HUES48 (cell line): ENCODE measurements at regions not wholly inside any gene's neighbourhood (a gene's known extent, or its start where the extent isn't known, plus 50 kb on each side); places are given as distances from the start of the nearest gene placed in this dataset.

ENCODE experiments used
- H3K27ac ChIP-seq: one replicate; pipeline ENCODE4 v1.7.0; 2013; ENCODE audit warnings: low read depth, low read length, inconsistent platforms
- H3K27me3 ChIP-seq: 2 replicates; pipeline ENCODE4 v1.6.1; 2013; ENCODE audit warnings: mild to moderate bottlenecking, low read length; ENCODE audit not compliant: control insufficient read depth, insufficient read depth
- H3K36me3 ChIP-seq: 2 replicates; pipeline ENCODE4 v1.6.1; 2013; ENCODE audit warnings: low read length; ENCODE audit not compliant: control insufficient read depth, insufficient read depth
- H3K4me1 ChIP-seq: 2 replicates; pipeline ENCODE4 v1.6.1; 2013; ENCODE audit warnings: mild to moderate bottlenecking, low read length; ENCODE audit not compliant: control insufficient read depth, insufficient read depth
- H3K4me3 ChIP-seq: 2 replicates; pipeline ENCODE4 v1.5.1; 2013; ENCODE audit warnings: mild to moderate bottlenecking, low read depth, low read length
- H3K9ac ChIP-seq: 2 replicates; pipeline ENCODE4 v1.6.1; 2013; ENCODE audit warnings: mild to moderate bottlenecking, low read depth, low read length, moderate library complexity
- H3K9me3 ChIP-seq: 2 replicates; pipeline ENCODE4 v1.6.1; 2013; ENCODE audit warnings: low read length; ENCODE audit not compliant: control insufficient read depth, insufficient read depth

DNA sequence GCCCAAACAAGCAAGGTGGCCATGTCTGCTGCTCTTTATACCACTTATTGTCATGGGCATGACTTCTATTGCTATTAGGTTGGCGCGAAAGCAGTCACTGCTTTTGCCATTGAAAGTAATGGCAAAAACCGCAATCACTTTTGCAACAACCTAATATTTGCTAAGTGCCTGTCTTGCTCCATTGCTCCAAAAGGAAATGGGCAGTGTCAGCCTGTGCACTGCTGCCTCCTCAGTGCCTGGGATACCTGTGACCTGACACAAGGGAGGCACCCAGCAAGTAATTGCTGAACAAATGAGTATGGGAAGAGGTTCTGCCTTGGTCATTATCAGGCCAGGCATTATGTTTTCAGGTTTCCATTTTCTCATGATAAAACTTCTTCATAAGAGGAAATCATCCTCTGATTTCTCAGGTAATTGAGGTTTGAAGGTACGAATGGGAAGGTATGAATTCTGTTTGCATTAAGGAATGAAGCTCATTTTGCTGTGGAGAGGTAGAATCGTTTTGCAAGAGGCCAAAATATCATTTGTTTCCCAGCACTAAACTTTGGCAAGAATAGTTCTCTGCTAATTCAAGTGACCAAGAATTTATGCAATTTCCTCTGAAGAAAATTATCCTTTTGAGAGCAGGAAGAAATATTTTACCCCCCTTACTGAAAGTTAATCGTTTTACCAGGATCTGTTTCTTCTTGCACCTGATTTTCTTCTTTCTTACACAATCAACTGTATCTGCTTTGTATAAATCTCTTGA lies 128.4 kb upstream of the SPRY2 start:
- no peaks in the 10 kb centered on the region for H3K36me3 ChIP-seq
- no peak overlapping the region for H3K4me3 ChIP-seq
- H3K4me1 ChIP-seq, result no peaks in the 10 kb centered on the region
- no peaks in the 10 kb centered on the region for H3K9me3 ChIP-seq
- H3K27ac ChIP-seq, result no peak overlapping the region
- no peaks in the 10 kb centered on the region for H3K27me3 ChIP-seq
- H3K9ac ChIP-seq, result peak overlapping the region; percentile 20; the same call in 1 of the 2 replicates

- Histone ChIP-seq H3K9me3 (no peaks in the 10 kb centered on the region), H3K4me1 (no peaks in the 10 kb centered on the region), H3K4me3 (no peak overlapping the region), H3K27me3 (no peaks in the 10 kb centered on the region), H3K36me3 (no peaks in the 10 kb centered on the region), H3K9ac (no peak overlapping the region), H3K27ac (no peak overlapping the region)
These were observed 124.4 kb upstream of the SPRY2 start for GRCh38 chr13:80465321-80465720.

GRCh38 chr13:80463673-80464352 lies 122.9 kb upstream of the SPRY2 start:
- Histone ChIP-seq H3K36me3 (no peaks in the 10 kb centered on the region), H3K27me3 (no peaks in the 10 kb centered on the region), H3K4me3 (no peak overlapping the region)

GRCh38 chr13:80462567-80462966 lies 121.6 kb upstream of the SPRY2 start:
- Histone ChIP-seq H3K4me1 (no peaks in the 10 kb centered on the region), H3K27me3 (no peaks in the 10 kb centered on the region), H3K4me3 (no peak overlapping the region), H3K9me3 (no peaks in the 10 kb centered on the region), H3K27ac (no peak overlapping the region), H3K9ac (no peak overlapping the region), H3K36me3 (no peaks in the 10 kb centered on the region)

More at GRCh38 chr13:80463673-80464352, 122.9 kb upstream of the SPRY2 start:
- H3K4me1 ChIP-seq, result no peaks in the 10 kb centered on the region
- no peak overlapping the region for H3K27ac ChIP-seq
- no peak overlapping the region for H3K9ac ChIP-seq
- no peaks in the 10 kb centered on the region for H3K9me3 ChIP-seq

DNA sequence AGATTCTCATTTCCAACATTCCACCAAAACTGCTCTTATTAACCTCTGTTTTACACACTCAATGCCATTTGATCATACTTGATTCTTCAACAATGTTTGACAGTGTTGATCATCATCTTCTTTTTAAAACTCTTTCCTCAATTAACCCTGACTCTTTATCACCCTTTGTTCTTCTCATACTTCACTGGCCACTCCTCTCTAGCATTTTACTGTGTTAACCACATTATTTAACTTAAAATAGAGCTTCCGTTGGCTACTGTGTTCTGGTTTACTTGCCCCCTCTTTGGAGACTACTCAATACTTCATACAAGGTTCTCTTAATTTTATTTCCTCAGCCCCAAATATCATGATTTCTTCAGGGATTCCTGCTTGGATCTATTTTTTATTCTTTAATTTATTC lies 121.1 kb upstream of the SPRY2 start:
- Histone ChIP-seq H3K4me1 (no peaks in the 10 kb centered on the region), H3K9me3 (no peaks in the 10 kb centered on the region), H3K27me3 (no peaks in the 10 kb centered on the region), H3K9ac (no peak overlapping the region), H3K4me3 (no peak overlapping the region), H3K27ac (no peak overlapping the region), H3K36me3 (no peaks in the 10 kb centered on the region)

DNA sequence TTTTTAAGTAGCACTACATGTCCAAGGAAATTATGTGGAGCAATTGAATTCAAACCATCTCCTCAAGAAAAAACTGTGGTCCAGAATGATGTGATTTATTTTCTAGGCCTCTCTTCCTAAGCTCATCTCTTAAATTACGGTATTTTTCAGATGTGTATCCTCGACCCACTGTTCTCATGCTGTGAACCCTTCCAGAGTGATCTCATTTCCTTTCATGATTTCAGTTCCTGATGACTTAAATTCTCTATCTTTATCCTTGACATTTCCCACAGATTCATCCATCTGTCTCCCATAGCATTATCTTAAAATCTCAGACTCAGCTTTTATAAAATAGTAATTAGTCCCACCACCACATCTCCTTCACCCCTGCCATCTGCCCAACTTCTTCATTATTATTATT lies 117.6 kb upstream of the SPRY2 start:
- H3K9ac ChIP-seq, result no peak overlapping the region
- no peaks in the 10 kb centered on the region for H3K27me3 ChIP-seq
- H3K36me3 ChIP-seq, result no peaks in the 10 kb centered on the region
- H3K4me1 ChIP-seq, result no peaks in the 10 kb centered on the region
- H3K4me3 ChIP-seq, result no peak overlapping the region
- H3K27ac ChIP-seq, result no peak overlapping the region
- no peaks in the 10 kb centered on the region for H3K9me3 ChIP-seq

DNA sequence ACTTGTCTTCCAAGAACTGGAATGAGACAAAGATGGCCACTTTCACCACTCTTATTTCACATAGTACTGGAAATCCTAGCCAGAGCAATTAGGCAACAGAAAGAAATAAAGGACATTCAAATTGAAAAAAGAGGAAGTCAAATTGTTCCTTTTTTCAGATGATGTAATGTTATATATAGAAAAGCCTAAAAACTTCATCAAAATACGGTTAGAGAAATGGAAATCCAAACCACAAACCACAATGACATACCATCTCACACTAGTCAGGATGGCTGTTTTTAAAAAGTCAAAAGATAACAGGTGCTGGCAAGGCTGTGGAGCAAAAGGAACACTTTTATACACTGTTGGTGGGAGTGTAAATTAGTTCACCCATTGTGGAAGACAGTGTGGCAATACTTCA lies 113.3 kb upstream of the SPRY2 start:
- Histone ChIP-seq H3K4me1 (no peaks in the 10 kb centered on the region), H3K9me3 (no peaks in the 10 kb centered on the region), H3K27me3 (no peaks in the 10 kb centered on the region), H3K4me3 (no peak overlapping the region), H3K36me3 (no peaks in the 10 kb centered on the region), H3K9ac (no peak overlapping the region), H3K27ac (no peak overlapping the region)

GRCh38 chr13:80452279-80452678 lies 111.4 kb upstream of the SPRY2 start:
- Histone ChIP-seq H3K27me3 (no peaks in the 10 kb centered on the region), H3K36me3 (no peaks in the 10 kb centered on the region), H3K4me1 (no peaks in the 10 kb centered on the region), H3K9ac (no peak overlapping the region), H3K9me3 (no peaks in the 10 kb centered on the region), H3K4me3 (no peak overlapping the region), H3K27ac (no peak overlapping the region)

DNA sequence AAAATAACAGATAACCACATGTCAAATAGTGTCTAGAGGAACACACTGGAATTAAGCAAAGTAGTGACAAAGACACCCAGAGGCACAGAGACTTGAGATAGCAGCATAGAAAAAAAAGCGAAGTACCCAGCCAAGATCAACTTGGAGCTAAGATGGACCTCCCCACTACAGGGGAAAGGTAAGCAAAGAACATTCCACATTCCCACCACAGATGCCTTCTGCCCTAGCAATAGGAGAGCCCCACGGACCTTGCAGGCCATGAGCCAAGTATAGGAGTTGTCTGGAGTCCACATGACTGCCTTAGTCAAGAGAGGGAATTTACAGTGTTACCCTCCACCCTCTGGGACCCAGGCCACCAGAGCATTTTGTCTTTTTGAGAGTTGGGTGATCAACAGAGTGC lies 110.7 kb upstream of the SPRY2 start:
- H3K27me3 ChIP-seq, result no peaks in the 10 kb centered on the region
- no peak overlapping the region for H3K9ac ChIP-seq
- H3K4me3 ChIP-seq, result no peak overlapping the region
- H3K27ac ChIP-seq, result no peak overlapping the region
- H3K4me1 ChIP-seq, result no peaks in the 10 kb centered on the region
- H3K9me3 ChIP-seq, result no peaks in the 10 kb centered on the region
- no peaks in the 10 kb centered on the region for H3K36me3 ChIP-seq

GRCh38 chr13:80450386-80450785 lies 109.5 kb upstream of the SPRY2 start:
- Histone ChIP-seq H3K27me3 (no peaks in the 10 kb centered on the region), H3K4me1 (no peaks in the 10 kb centered on the region), H3K4me3 (no peak overlapping the region), H3K27ac (no peak overlapping the region), H3K36me3 (no peaks in the 10 kb centered on the region), H3K9ac (no peak overlapping the region), H3K9me3 (no peaks in the 10 kb centered on the region)

- Histone ChIP-seq H3K36me3 (no peaks in the 10 kb centered on the region), H3K27ac (no peak overlapping the region), H3K9me3 (no peaks in the 10 kb centered on the region), H3K4me3 (no peak overlapping the region), H3K27me3 (no peaks in the 10 kb centered on the region), H3K9ac (no peak overlapping the region), H3K4me1 (peaks cover 8% of the 10 kb centered on the region; the same call in 1 of the 2 replicates)
These were observed 107.8 kb upstream of the SPRY2 start for GRCh38 chr13:80448725-80449124.
